Gastrocnemius medialis (tissue), 4 donors: ENCODE measurements at regions not wholly inside any gene's neighbourhood (a gene's known extent, or its start where the extent isn't known, plus 50 kb on each side); places are given as distances from the start of the nearest gene placed in this dataset.

Source experiments
- CTCF ChIP-seq, 5 experiments: fragments of 450-650 bp in 3 of 5; fragments of 200-600 bp in 2 of 5; sonication (generic) in 2 of 5; IDR thresholded peaks in 4 of 5; conservative IDR thresholded peaks in 1 of 5; 1 replicate in 4 of 5; 2 replicates in 1 of 5; pipeline ENCODE4 v1.5.1; 2016 to 2019; ENCODE audit warnings: antibody characterized with exemption in 5 of 5, mild to moderate bottlenecking in 3 of 5, moderate library complexity in 3 of 5
- POLR2A ChIP-seq, 2 donors: fragments of 450-650 bp; IDR thresholded peaks; one replicate each; pipeline ENCODE4 v1.6.1; 2017; ENCODE audit warnings: antibody characterized with exemption in 2 of 2, mild to moderate bottlenecking in 2 of 2, moderate library complexity in 2 of 2

- TF ChIP-seq POLR2A (IDR thresholded peaks at IDR 0.05) = no peak
- TF ChIP-seq CTCF (IDR thresholded peaks at IDR 0.05 in 4 of 5, conservative IDR thresholded peaks at IDR 0.05 in 1 of 5) = no peak
Measured at GRCh38 chr2:94769733-94770132, 101.5 kb upstream of the TEKT4 start.
